Motor neuron (in vitro differentiated cells): ENCODE measurements at regions not wholly inside any gene's neighbourhood (a gene's known extent, or its start where the extent isn't known, plus 50 kb on each side); places are given as distances from the start of the nearest gene placed in this dataset.
A peak's percentile ranks its signal among the peaks of the same experiment; 100 is the strongest.

Experiments used
- ATAC-seq, 8 experiments: fragments of 200-7000 bp; cut with Tn5 transposase; replicated peaks in 6 of 8; 2 replicates each; pipeline ENCODE4 v1.8.0; 2021; ENCODE audit warnings: mild to moderate bottlenecking in 8 of 8, moderate library complexity in 8 of 8
- H3K27ac ChIP-seq, 2 donors: fragments of 250-450 bp; sonication (Bioruptor Pico); 2 replicates each; pipeline ENCODE4 v1.9.0; 2021; ENCODE audit warnings: antibody characterized with exemption in 2 of 2, mild to moderate bottlenecking in 2 of 2, moderate library complexity in 1 of 2
- H3K4me1 ChIP-seq, 2 donors: fragments of 250-450 bp; sonication (Bioruptor Pico); replicated peaks in 1 of 2; 2 replicates each; pipeline ENCODE4 v1.6.1; 2021; ENCODE audit warnings: antibody characterized with exemption in 2 of 2, mild to moderate bottlenecking in 2 of 2, moderate library complexity in 1 of 2
- H3K4me3 ChIP-seq, 5 donors: fragments of 250-450 bp; sonication (Bioruptor Pico); 2 replicates each; pipeline ENCODE4 v1.9.0; 2021; ENCODE audit warnings: antibody characterized with exemption in 5 of 5, mild to moderate bottlenecking in 5 of 5, moderate library complexity in 4 of 5
- WGBS, 10 experiments: fragments of 450-650 bp; shearing (Covaris generic); methylation state at CpG; one replicate each; pipeline ENCODE4 v1.0.0; 2022; 5-methylcytosine and 5-hydroxymethylcytosine counted together
- in situ Hi-C, 9 experiments: fragments of 400-800 bp; cut with MboI; loops; one replicate each; pipeline ENCODE4 v1.15.0; 2021; ENCODE audit warnings: low sequenced_read_pairs in 9 of 9, low pct_unique_long_range_greater_than_20kb in 2 of 9; ENCODE audit not compliant: unreplicated experiment in 9 of 9

DNA sequence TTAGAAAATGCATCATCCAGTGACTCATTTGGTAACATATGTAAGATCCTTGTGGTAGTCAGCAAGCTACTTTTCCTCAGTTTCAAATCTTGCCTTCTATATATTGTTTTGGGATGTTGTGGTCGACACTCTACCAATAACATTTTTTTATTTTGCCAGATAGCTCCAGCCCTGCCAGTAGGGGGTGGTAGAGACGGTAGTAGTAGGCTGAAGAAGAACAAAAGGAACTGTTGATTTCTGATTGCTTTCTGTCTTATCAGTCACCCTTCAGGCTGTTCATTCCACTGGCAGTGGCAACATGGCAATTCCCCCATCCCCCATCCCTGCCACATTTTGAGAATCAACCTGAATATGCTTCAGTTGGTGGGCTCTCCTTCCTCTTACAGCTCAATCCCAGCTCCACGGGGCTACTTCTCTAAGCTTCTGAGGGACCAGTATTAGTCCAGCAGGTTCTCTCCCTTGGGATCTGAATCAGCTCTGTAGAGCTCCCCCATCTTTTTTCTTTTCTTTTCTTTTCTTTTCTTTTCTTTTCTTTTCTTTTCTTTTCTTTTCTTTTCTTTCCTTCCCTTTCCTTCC lies 171.5 kb upstream of the VEGFC start:
- no peak overlapping the region for H3K27ac ChIP-seq
- no peaks in the 10 kb centered on the region for H3K4me1 ChIP-seq
- no peak for ATAC-seq
- no peak overlapping the region for H3K4me3 ChIP-seq
- WGBS, 10 experiments = 63 to 100% (median 77%) methylated on average over 1 to 3 of the region's 3 CpGs
- in situ Hi-C loops = no loop called here

DNA sequence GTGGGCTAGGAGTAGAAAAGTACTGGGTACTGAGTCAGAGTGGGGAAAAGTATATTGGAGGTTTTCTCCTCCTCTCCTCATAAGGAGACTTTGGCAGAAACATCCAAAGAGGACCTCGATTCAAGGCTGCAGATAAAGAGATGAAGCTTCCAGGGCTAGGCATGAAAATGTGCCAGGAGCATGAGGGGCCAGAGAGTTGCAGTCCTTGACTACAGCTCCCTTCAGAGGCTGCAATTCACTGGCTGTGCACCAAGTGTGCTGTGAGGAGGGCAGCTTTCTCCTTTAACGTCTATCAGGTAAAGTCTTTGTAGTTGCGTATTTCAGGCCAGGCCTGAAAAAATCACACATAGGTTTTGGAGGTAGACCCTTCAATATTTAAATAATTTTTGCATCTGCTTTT lies 174.9 kb upstream of the VEGFC start:
- WGBS, 10 experiments = 40 to 92% (median 79%) methylated on average over 1 to 3 of the region's 3 CpGs; no CpG with 5 or more reads in 2 of the 10 experiments
- ATAC-seq = no peak
- Histone ChIP-seq H3K4me3 (no peak overlapping the region), H3K4me1 (no peaks in the 10 kb centered on the region), H3K27ac (no peak overlapping the region)
- in situ Hi-C loops = no loop called here

DNA sequence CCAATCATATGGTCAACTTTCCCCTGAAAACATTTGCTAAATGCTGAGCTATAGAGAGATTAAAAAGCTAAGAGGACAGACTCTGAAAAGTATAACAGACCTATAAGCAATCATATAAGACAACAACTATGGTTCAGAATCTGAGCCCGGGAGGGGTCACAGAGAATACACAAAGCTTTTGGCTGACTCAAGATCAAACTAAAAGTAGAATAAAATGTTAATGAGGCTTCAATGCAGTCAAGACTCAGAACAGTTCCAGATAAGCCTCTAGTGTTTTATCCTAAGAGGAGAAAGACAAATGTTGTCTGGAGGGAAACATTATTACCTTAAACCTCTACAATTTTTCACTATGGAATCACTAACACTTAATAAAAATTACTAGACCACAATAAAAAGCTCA lies 175.4 kb upstream of the VEGFC start:
- H3K4me1 ChIP-seq = no peaks in the 10 kb centered on the region
- H3K27ac ChIP-seq = no peak overlapping the region
- ATAC-seq = peak in 2 of 8 experiments; percentile 51 to 58
- no peak overlapping the region for H3K4me3 ChIP-seq
- in situ Hi-C loops = no loop called here
- WGBS, 10 experiments = 73 to 100% (median 92%) methylated on average over 1 of the region's 1 CpG; no CpG with 5 or more reads in 5 of the 10 experiments

DNA sequence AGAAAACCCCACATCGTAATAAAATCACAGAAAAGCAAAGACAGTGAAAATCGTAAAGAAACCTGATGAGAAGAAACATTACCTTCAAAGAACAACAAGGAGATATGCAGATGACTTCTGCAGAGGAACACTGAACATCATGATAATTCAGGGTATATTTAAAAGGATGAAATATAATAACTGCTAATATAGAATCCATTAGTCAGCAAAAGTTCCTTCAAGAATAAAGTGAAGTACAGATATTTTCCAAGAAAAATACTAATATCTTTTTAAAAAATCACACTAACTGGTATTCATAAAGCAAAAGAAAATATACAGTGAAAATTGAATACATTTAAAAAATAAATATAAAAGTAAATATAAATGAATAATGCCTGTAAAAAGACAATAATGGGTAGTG lies 176.3 kb upstream of the VEGFC start:
- ATAC-seq = no peak
- 61 to 100% (median 83%) methylated on average over 1 to 2 of the region's 2 CpGs for WGBS, 10 experiments
- Histone ChIP-seq H3K27ac (no peak overlapping the region), H3K4me3 (no peak overlapping the region), H3K4me1 (no peaks in the 10 kb centered on the region)
- in situ Hi-C loops = no loop called here

DNA sequence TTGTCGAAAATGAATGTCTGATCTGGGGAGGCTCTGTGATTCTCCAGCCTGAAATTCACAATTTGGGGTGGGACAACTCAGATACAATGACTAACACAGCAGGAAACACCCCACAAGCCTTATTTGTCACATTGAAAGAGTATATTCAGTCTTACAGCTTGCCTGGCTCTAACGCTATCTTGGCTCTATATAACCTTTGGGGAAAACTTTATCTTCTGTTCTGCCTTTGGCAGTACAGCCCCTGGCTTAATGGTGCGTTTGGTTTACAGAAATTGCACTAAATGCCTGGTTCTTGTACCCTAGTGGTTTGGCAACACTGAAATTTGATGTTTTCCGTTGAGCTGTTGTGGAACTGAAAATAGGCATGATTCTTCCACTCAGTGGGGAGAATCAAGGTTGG lies 178.1 kb upstream of the VEGFC start:
- in situ Hi-C loops = no loop called here
- H3K27ac ChIP-seq = no peak overlapping the region
- 56 to 100% (median 95%) methylated on average over 1 to 3 of the region's 4 CpGs for WGBS, 10 experiments
- H3K4me1 ChIP-seq = no peaks in the 10 kb centered on the region
- H3K4me3 ChIP-seq = no peak overlapping the region
- no peak for ATAC-seq

DNA sequence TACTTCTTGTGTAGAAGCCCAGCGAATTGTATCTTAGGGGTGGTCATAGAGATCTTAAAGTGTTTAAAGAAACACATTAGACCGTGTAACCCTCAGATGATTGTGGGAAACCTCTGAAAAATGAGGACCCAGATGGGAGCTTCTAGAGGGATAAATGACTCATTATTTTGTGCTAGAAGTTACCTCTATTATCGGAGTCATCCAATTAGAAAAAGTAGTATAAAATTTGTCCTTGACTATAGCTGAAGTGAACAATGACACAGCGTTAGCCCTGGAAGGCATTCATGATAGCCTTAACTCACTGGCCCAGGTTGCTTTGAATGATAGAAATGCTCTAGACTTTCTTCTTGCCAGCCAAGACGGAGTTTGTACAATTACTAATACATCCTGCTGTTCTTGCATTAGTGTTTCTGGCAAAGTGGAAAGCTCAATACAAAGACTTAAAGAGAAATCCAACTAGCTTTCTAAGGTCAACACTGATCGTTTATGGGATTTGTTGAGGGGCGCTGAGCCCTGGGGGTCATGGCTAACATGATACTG lies 178.9 kb upstream of the VEGFC start:
- in situ Hi-C loops = no loop called here
- no peak for ATAC-seq
- Histone ChIP-seq H3K27ac (no peak overlapping the region), H3K4me1 (no peaks in the 10 kb centered on the region), H3K4me3 (no peak overlapping the region)
- WGBS, 10 experiments = 80 to 97% (median 89%) methylated on average over 2 to 7 of the region's 7 CpGs

DNA sequence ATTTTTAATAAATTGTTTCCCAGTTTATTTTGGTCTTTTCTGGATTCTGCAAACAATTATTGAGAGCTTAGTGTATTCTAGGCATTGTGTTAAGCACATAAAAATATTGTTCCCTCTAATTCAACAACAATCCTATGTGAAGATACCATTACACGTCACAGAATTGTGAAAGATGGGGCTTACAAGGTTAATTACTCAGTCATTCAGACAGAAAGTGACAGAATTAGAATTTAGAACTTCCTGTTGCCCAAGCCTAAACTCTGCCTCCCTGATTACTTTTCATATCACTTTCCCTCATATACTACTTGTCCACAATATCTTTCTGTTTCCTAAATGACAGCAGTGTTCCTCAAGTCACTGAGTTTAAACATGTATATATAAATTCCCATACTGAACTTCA lies 186.7 kb upstream of the VEGFC start:
- 75 to 100% (median 86%) methylated on average over 1 of the region's 1 CpG; no CpG with 5 or more reads in 1 of the 10 experiments for WGBS, 10 experiments
- H3K4me3 ChIP-seq = no peak overlapping the region
- no peak for ATAC-seq
- in situ Hi-C loops = no loop called here
- H3K4me1 ChIP-seq = no peaks in the 10 kb centered on the region
- no peak overlapping the region for H3K27ac ChIP-seq

DNA sequence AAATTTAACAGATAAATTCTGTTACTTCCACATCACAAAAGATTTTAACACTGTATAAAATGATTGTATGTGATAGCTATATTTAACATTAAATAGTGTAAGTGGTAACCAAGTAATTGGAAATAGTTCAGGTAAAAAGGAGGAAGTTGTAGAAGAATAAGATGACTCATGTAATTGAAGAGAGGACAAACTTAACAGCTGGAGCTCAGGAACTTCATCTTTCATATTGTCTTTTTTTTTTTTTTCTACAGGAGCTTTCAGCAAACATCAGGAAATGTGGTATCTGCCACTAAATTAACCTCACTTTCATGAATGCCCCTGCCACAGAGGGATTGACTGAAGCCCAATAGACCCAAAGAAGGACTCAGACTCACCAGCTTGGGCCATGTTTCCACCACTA lies 188.4 kb upstream of the VEGFC start:
- no peaks in the 10 kb centered on the region for H3K4me1 ChIP-seq
- in situ Hi-C loops = no loop called here
- no peak overlapping the region for H3K27ac ChIP-seq
- no peak overlapping the region for H3K4me3 ChIP-seq
- no peak for ATAC-seq

DNA sequence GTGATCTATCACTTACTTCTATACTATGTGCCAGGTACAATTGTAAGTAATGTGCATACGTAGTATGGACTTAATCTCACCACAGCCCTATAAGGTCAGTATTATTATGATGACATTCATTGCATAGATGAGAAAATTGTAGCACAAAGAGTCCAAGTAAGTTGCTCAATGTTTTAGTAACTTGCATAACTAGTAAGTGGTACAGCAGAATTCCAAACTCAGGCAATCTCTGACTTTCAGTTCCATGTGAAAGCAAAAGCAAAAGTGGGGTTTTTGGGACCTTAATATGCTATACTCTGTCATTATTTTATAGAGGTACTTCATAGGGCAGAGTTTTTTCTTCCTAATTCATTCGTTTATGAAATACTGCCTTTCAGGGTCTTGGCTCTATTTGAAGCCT lies 188.8 kb upstream of the VEGFC start:
- in situ Hi-C loops = no loop called here
- no peak for ATAC-seq
- no peaks in the 10 kb centered on the region for H3K4me1 ChIP-seq
- 33 to 93% (median 71%) methylated on average over 1 to 2 of the region's 2 CpGs; no CpG with 5 or more reads in 1 of the 10 experiments for WGBS, 10 experiments
- H3K4me3 ChIP-seq = no peak overlapping the region
- no peak overlapping the region for H3K27ac ChIP-seq

DNA sequence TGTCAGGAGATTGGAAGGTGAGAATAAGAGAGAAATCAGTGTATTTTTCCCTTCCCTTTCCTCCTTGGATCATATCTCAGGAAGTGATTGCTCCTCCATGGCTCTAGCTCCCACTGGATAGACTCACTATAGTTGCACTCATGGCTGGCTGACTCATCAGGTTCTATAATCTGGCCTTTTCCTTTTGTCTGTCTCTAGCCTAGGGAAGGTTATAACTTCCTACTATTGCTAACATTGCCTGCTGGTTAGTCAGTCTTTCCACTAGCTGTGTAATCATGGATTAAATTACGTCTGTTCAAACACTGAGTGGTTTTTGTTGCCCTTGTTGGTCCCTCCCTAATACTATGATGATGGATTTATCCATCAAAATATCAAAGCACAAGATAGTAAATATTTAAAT lies 195.5 kb upstream of the VEGFC start:
- WGBS, 10 experiments = 0 to 80% (median 51%) methylated on average over 1 of the region's 1 CpG; no CpG with 5 or more reads in 2 of the 10 experiments
- in situ Hi-C loops = no loop called here
- no peak overlapping the region for H3K4me3 ChIP-seq
- no peaks in the 10 kb centered on the region for H3K4me1 ChIP-seq
- no peak overlapping the region for H3K27ac ChIP-seq
- peak in 2 of 8 experiments; percentile 52 to 63 for ATAC-seq

DNA sequence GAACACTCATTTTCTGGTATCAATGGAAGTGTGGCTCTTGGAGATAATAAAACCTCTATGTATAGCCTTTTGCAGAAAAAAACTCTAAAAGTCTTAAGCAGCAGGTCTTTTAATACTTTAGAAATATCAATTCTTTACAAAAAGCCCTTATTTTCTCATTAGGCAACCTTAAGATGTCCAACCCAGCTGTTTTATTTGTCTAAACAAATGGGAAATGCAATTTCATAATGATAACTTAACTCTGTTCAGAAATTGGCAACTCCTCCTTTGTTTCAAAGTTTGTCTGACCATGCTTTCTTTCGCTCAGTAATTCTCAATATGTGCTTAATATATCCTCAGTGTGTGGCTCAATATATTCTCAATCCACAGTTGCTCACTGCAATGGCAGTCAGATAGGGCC lies 196.5 kb upstream of the VEGFC start:
- in situ Hi-C loops = no loop called here
- 56 to 100% (median 88%) methylated on average over 1 of the region's 1 CpG; no CpG with 5 or more reads in 1 of the 10 experiments for WGBS, 10 experiments
- Histone ChIP-seq H3K4me1 (no peaks in the 10 kb centered on the region), H3K27ac (no peak overlapping the region), H3K4me3 (no peak overlapping the region)
- no peak for ATAC-seq

DNA sequence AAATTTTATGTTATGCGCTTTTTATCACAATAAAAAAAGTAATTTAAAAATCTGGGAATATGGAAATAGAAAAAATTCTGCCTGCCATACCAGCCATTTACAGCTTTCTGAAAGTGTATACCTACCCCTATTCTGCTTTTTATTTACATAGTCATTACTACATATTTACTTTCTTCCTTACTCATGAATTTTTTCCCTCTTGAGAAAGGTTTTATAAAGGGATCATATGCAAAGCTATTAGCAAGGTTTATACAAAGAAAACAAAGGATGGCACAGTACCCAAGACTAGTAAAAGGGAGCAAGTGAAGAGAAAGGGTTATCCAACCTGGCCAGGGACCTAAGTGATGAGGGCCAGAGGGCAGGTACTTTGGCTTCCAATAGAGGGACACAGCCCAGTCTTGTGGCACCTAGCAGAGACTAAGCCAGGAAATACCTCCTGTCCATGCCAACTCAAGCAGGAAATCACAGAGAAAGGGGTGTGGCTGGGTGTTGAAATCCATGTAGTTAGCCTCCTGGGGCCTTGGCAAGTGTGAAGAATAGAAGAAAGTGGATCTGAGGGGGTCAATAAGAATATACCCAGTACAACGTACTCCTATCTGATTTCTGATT lies 207.3 kb upstream of the VEGFC start:
- ATAC-seq = peak in 2 of 8 experiments; percentile 56 to 83
- Histone ChIP-seq H3K27ac (no peak overlapping the region), H3K4me1 (peaks cover 0 to 6% of the 10 kb centered on the region in 2 donors), H3K4me3 (no peak overlapping the region)
- in situ Hi-C loops = no loop called here
- 30 to 100% (median 90%) methylated on average over 1 to 2 of the region's 2 CpGs; no CpG with 5 or more reads in 1 of the 10 experiments for WGBS, 10 experiments

DNA sequence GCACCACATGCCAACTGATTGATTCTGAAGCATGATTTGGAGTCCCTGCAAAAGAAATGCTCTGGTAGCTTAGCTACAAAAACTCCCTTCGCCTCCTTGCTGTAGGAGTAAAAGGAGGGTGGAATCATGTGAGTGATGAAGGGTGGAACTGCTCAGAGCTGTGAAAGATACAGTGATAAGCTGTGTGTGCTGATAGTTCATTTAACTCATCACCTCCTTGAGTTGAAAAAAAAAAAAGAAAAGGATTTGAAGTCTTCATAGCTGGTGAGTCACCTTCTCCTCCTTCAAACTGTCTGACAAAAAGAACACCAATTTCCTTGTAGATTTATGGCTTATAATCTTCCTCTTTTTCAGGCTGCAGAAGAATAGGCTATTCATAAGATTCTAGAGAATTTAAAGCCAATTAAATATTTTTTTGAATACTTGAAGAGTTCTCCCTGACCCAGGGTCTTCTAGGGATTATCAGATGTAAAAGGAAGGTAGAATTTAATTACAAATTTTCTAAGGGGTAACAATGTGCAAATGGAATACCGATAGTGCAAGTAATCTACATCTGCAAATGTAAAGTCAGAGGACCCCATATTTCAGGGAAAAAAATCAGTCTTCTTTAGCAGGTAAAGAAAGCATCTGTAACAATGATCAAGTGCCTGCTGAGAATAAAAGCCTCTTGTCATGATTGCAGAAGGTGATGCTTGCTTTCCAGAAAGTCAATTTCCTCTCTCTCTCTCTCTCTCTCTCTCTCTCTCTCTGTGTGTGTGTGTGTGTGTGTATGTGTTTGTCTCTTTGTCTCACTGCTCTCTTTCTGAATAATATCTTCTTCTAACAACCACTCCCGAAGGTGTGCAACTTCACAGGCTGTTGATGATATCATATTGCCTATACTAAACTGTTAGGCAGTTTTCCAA lies 208.8 kb upstream of the VEGFC start:
- Histone ChIP-seq H3K4me1 (peaks cover 0 to 6% of the 10 kb centered on the region in 2 donors), H3K4me3 (no peak overlapping the region), H3K27ac (no peak overlapping the region)
- 40 to 100% (median 73%) methylated on average over 1 to 3 of the region's 3 CpGs for WGBS, 10 experiments
- ATAC-seq = peak; percentile 42 to 77 (median 62)
- in situ Hi-C loops = no loop called here
